Nephron progenitor cell (in vitro differentiated cells): ENCODE measurements at regions not wholly inside any gene's neighbourhood (a gene's known extent, or its start where the extent isn't known, plus 50 kb on each side); places are given as distances from the start of the nearest gene placed in this dataset.
"Not testable (repeated sequence)": the region's sequence is repeated elsewhere in the genome, so short reads cannot be mapped to it uniquely, and the experiment has no call there.

Source experiments
- DNase-seq: peaks from one replicate; pipeline ENCODE4 v3.0.0; 2021
- H3K27ac Mint-ChIP-seq: 2 replicates; pipeline ENCODE4 v1.8.0; 2021; ENCODE audit warnings: mild to moderate bottlenecking, moderate library complexity, mixed read lengths
- H3K27me3 Mint-ChIP-seq: 2 replicates; pipeline ENCODE4 v1.8.0; 2021; ENCODE audit warnings: mild to moderate bottlenecking, low read depth, mixed read lengths; ENCODE audit not compliant: poor library complexity
- H3K36me3 Mint-ChIP-seq: 2 replicates; pipeline ENCODE4 v1.8.0; 2021; ENCODE audit warnings: low read depth, mixed read lengths
- H3K4me1 Mint-ChIP-seq: 2 replicates; pipeline ENCODE4 v1.8.0; 2021; ENCODE audit warnings: mixed read lengths
- H3K4me3 Mint-ChIP-seq: 2 replicates; pipeline ENCODE4 v1.8.0; 2021; ENCODE audit warnings: mild to moderate bottlenecking, moderate library complexity, mixed read lengths
- H3K9me3 Mint-ChIP-seq: 2 replicates; pipeline ENCODE4 v1.8.0; 2021; ENCODE audit warnings: mild to moderate bottlenecking, moderate library complexity, mixed read lengths
- CTCF ChIP-seq: fragments of 200-600 bp; sonication (generic); IDR thresholded peaks from 2 replicates; pipeline ENCODE4 v1.5.0; 2021; ENCODE audit warnings: antibody characterized with exemption

GRCh38 chr3:153356908-153357307 is 194.9 kb downstream of the RAP2B start:
- Mint-ChIP-seq H3K27me3 (no peaks in the 10 kb centered on the region), H3K4me1 (no peaks in the 10 kb centered on the region)

DNA sequence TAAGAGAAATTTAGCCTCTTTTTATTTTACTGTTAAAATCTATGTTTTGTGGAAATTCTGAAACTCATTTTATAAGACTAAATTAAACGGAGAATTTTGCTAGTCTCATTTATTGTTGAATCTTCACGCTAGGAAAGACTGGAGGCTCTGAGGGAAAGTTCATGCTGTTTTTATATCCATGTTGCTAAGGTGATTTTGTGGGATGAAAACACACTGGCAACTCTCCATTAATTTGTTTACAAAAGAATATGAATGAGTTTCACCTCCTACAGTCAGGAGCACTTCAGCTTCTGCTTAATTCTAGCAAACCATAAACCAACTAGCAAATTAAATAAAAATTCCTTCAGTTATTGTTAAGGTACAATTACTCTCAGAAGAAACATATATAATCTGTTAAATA is 195.4 kb downstream of the RAP2B start:
- no peak overlapping the region for H3K27ac Mint-ChIP-seq
- no peaks in the 10 kb centered on the region for H3K9me3 Mint-ChIP-seq
- H3K4me1 Mint-ChIP-seq, result no peaks in the 10 kb centered on the region
- H3K36me3 Mint-ChIP-seq, result no peaks in the 10 kb centered on the region
- DNase-seq, result no peak
- no peak for TF ChIP-seq CTCF
- H3K4me3 Mint-ChIP-seq, result no peak overlapping the region
- no peaks in the 10 kb centered on the region for H3K27me3 Mint-ChIP-seq

More at GRCh38 chr3:153356908-153357307, 194.9 kb downstream of the RAP2B start:
- H3K36me3 Mint-ChIP-seq, result no peaks in the 10 kb centered on the region
- H3K4me3 Mint-ChIP-seq, result no peak overlapping the region
- no peak for TF ChIP-seq CTCF
- no peak overlapping the region for H3K27ac Mint-ChIP-seq
- no peaks in the 10 kb centered on the region for H3K9me3 Mint-ChIP-seq
- no peak for DNase-seq

DNA sequence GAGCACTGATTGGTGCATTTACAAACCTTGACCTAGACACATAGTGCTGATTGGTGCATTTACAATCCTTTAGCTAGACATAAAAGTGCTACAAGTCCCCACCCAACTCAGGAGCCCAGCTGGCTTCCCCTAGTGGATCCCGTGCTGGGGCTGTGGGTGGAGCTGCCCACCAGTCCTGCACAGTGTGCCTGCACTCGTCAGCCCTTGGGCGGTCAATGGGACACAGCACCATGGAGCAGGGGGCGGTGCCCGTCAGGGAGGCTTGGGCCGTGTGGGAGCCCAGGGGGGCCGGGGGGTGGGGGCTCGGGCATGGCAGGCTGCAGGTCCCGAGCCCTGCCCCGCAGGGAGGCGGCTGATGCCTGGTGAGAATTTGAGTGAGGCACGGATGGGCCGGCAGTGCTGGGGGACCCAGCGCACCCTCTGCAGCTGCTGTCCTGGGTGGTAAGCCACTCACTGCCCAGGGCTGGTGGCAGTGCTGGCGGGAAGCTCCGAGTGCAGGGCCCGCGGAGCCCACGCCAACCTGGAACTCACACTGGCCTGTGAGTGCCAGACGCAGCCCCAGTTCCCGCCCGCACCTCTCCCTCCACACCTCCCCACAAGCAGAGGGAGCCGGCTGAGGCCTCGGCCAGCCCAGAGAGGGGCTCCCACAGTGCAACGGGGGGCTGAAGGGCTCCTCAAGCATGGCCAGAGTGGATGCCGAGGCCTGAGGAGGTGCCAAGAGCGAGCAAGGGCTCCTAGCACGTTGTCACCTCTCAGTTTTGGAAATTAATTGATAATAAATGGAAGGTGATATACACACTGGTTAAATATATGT is 207.7 kb downstream of the RAP2B start:
- no peak overlapping the region for H3K27ac Mint-ChIP-seq
- H3K27me3 Mint-ChIP-seq, result no peaks in the 10 kb centered on the region
- no peak for TF ChIP-seq CTCF
- no peak overlapping the region for H3K4me3 Mint-ChIP-seq
- DNase-seq, result no peak
- H3K4me1 Mint-ChIP-seq, result no peaks in the 10 kb centered on the region
- H3K36me3 Mint-ChIP-seq, result no peaks in the 10 kb centered on the region
- H3K9me3 Mint-ChIP-seq, result peaks cover 34% of the 10 kb centered on the region

GRCh38 chr3:153370680-153371079 is 208.7 kb downstream of the RAP2B start:
- Mint-ChIP-seq H3K9me3 (peaks cover 24% of the 10 kb centered on the region), H3K4me1 (no peaks in the 10 kb centered on the region), H3K36me3 (no peaks in the 10 kb centered on the region), H3K27ac (no peak overlapping the region), H3K27me3 (no peaks in the 10 kb centered on the region), H3K4me3 (no peak overlapping the region)
- TF ChIP-seq CTCF, result no peak
- no peak for DNase-seq

GRCh38 chr3:153372326-153372725 is 210.3 kb downstream of the RAP2B start:
- no peak for DNase-seq
- no peak overlapping the region for H3K27ac Mint-ChIP-seq
- H3K4me1 Mint-ChIP-seq, result no peaks in the 10 kb centered on the region
- peaks cover 24% of the 10 kb centered on the region for H3K9me3 Mint-ChIP-seq
- no peaks in the 10 kb centered on the region for H3K36me3 Mint-ChIP-seq
- no peak for TF ChIP-seq CTCF
- H3K27me3 Mint-ChIP-seq, result no peaks in the 10 kb centered on the region
- H3K4me3 Mint-ChIP-seq, result no peak overlapping the region

- Mint-ChIP-seq H3K9me3 (peaks cover 24% of the 10 kb centered on the region), H3K4me3 (no peak overlapping the region), H3K36me3 (no peaks in the 10 kb centered on the region), H3K27me3 (no peaks in the 10 kb centered on the region), H3K4me1 (no peaks in the 10 kb centered on the region), H3K27ac (no peak overlapping the region)
- no peak for TF ChIP-seq CTCF
- no peak for DNase-seq
Observed at GRCh38 chr3:153373606-153374005, 211.6 kb downstream of the RAP2B start.

- not testable (repeated sequence) for H3K4me1 Mint-ChIP-seq, DNase-seq, H3K4me3 Mint-ChIP-seq, H3K36me3 Mint-ChIP-seq, H3K27me3 Mint-ChIP-seq, H3K27ac Mint-ChIP-seq
- peaks cover 12% of the 10 kb centered on the region for H3K9me3 Mint-ChIP-seq
Observed at GRCh38 chr3:153378366-153378765, 216.3 kb downstream of the RAP2B start.
